ENCODE measurements at regions not wholly inside any gene's neighbourhood (a gene's known extent, or its start where the extent isn't known, plus 50 kb on each side); places are given as distances from the start of the nearest gene placed in this dataset.

- no peak for TF ChIP-seq CTCF (IDR thresholded peaks at IDR 0.05)
- TF ChIP-seq POLR2A (IDR thresholded peaks at IDR 0.05): no peak
These were observed 199.2 kb downstream of the IGLL1 start for GRCh38 chr22:23380911-23381310.

Measured in lower leg skin (tissue), 3 donors.